Keratinocyte (primary cell): ENCODE measurements at regions not wholly inside any gene's neighbourhood (a gene's known extent, or its start where the extent isn't known, plus 50 kb on each side); places are given as distances from the start of the nearest gene placed in this dataset.

Experiments used
- DNase-seq: peaks from one replicate; pipeline ENCODE4 v3.0.0-alpha.2; 2011; ENCODE audit warnings: low read depth, missing footprints, low spot score
- FAIRE-seq: peaks from 2 replicates; lab custom pipeline; 2011; peaks lifted over from hg19 to GRCh38; lab: Jason Lieb, UNC
- H2AFZ ChIP-seq: 2 replicates; pipeline ENCODE4 v1.6.0; 2012; ENCODE audit warnings: low read length, control low read depth, inconsistent platforms; ENCODE audit not compliant: control insufficient read depth
- H3K27ac ChIP-seq: 2 replicates; pipeline ENCODE4 v1.5.1; 2011; ENCODE audit warnings: low read length; ENCODE audit not compliant: control insufficient read depth, insufficient read depth
- H3K27me3 ChIP-seq: 3 replicates; pipeline ENCODE4 v1.6.0; 2011; ENCODE audit warnings: low read length; ENCODE audit not compliant: control insufficient read depth, insufficient read depth; ENCODE audit errors: extremely low read depth
- H3K36me3 ChIP-seq, 2 experiments: 2 replicates in 1 of 2; 3 replicates in 1 of 2; pipeline ENCODE4 v1.5.1; 2011; ENCODE audit warnings: low read length in 2 of 2, mild to moderate bottlenecking in 1 of 2; ENCODE audit not compliant: control insufficient read depth in 2 of 2, insufficient read depth in 2 of 2; ENCODE audit errors: extremely low read depth in 1 of 2
- H3K4me1 ChIP-seq: 3 replicates; pipeline ENCODE4 v1.5.1; 2011; ENCODE audit warnings: low read length; ENCODE audit not compliant: control insufficient read depth, insufficient read depth; ENCODE audit errors: extremely low read depth
- H3K4me2 ChIP-seq: 3 replicates; pipeline ENCODE4 v1.6.0; 2011; ENCODE audit warnings: low read depth, low read length; ENCODE audit not compliant: control insufficient read depth, insufficient read depth; ENCODE audit errors: extremely low read depth
- H3K4me3 ChIP-seq, 3 experiments: fragments of 200-600 bp in 1 of 3; sonication (generic) in 1 of 3; 2 replicates in 2 of 3; 3 replicates in 1 of 3; pipeline ENCODE4 v1.5.1; 2011 to 2016; ENCODE audit warnings: low read length in 3 of 3, mild to moderate bottlenecking in 3 of 3, control low read depth in 2 of 3, inconsistent platforms in 1 of 3, low read depth in 1 of 3, mixed read lengths in 1 of 3, mixed run types in 1 of 3, moderate library complexity in 1 of 3; ENCODE audit not compliant: control insufficient read depth in 2 of 3, insufficient read depth in 2 of 3; ENCODE audit errors: extremely low read depth in 1 of 3
- H3K79me2 ChIP-seq: 2 replicates; pipeline ENCODE4 v1.6.0; 2012; ENCODE audit warnings: low read length; ENCODE audit not compliant: control insufficient read depth, insufficient read depth
- H3K9ac ChIP-seq: 3 replicates; pipeline ENCODE4 v1.6.0; 2011; ENCODE audit warnings: low read length; ENCODE audit not compliant: control insufficient read depth, insufficient read depth; ENCODE audit errors: extremely low read depth
- H3K9me1 ChIP-seq: 3 replicates; pipeline ENCODE4 v1.6.0; 2011; ENCODE audit warnings: low read length; ENCODE audit not compliant: control insufficient read depth, insufficient read depth; ENCODE audit errors: extremely low read depth
- H3K9me3 ChIP-seq: 2 replicates; pipeline ENCODE4 v1.5.1; 2012; ENCODE audit warnings: low read depth, low read length; ENCODE audit not compliant: control insufficient read depth
- H4K20me1 ChIP-seq: 3 replicates; pipeline ENCODE4 v1.6.0; 2011; ENCODE audit warnings: low read length; ENCODE audit not compliant: control insufficient read depth, insufficient read depth; ENCODE audit errors: extremely low read depth
- EZH2 ChIP-seq: IDR thresholded peaks from one replicate; pipeline ENCODE4 v1.6.1; 2012; ENCODE audit warnings: inconsistent platforms, mild to moderate bottlenecking, low read length, moderate library complexity
- dilution Hi-C: fragments of 300-500 bp; cut with MboI; formaldehyde crosslinking; loops from one replicate; pipeline ENCODE4 v1.7.0; 2020; ENCODE audit warnings: low sequenced_read_pairs; ENCODE audit not compliant: extremely low pct_ligation_motif_present
- TF ChIP-seq, protein P1 (sequence below), 3 experiments: IDR thresholded peaks in 1 of 3; conservative IDR thresholded peaks in 1 of 3; optimal IDR thresholded peaks in 1 of 3; 2 replicates in 2 of 3; 3 replicates in 1 of 3; pipeline versions ENCODE3 to v1.5.1; 2011; ENCODE audit warnings: low read length in 3 of 3, mild to moderate bottlenecking in 3 of 3, moderate library complexity in 2 of 3, control low read depth in 1 of 3, inconsistent platforms in 1 of 3; ENCODE audit not compliant: insufficient read depth in 2 of 3; ENCODE audit errors: extremely low read depth in 1 of 3

DNA sequence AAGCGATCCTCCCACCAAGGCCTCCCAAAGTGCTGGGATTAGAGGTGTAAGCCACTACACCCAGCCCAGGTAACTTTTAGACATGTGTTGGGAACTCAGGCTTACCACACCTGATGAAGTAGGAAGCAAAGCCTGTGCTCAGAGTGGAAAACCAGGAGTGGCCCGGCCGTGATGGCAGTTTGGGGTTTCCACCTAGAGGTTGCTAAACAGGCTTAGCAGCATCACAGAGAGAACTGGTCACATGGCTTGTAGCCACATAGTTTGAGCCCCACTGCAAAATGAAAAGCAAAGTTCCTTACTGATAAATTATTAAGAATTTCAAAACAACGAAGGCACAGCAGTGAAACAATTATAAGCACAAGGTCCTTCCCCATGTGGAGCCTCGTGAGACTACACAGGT lies 142.6 kb upstream of the CXADR start:
- H4K20me1 ChIP-seq, result no peaks in the 10 kb centered on the region
- no peaks in the 10 kb centered on the region for H3K79me2 ChIP-seq
- peak overlapping the region; percentile 72 for H2AFZ ChIP-seq
- peak overlapping the region; percentile 25 for H3K4me2 ChIP-seq
- H3K4me1 ChIP-seq, result peaks cover 25% of the 10 kb centered on the region
- peak overlapping the region; percentile 30 for H3K9ac ChIP-seq
- H3K27me3 ChIP-seq, result no peaks in the 10 kb centered on the region
- no peaks in the 10 kb centered on the region for H3K36me3 ChIP-seq
- no peak overlapping the region for H3K4me3 ChIP-seq
- no peaks in the 10 kb centered on the region for H3K9me3 ChIP-seq
- FAIRE-seq (peak; percentile 84), DNase-seq (no peak)
- TF ChIP-seq EZH2, result no peak
- TF ChIP-seq, protein P1, sequence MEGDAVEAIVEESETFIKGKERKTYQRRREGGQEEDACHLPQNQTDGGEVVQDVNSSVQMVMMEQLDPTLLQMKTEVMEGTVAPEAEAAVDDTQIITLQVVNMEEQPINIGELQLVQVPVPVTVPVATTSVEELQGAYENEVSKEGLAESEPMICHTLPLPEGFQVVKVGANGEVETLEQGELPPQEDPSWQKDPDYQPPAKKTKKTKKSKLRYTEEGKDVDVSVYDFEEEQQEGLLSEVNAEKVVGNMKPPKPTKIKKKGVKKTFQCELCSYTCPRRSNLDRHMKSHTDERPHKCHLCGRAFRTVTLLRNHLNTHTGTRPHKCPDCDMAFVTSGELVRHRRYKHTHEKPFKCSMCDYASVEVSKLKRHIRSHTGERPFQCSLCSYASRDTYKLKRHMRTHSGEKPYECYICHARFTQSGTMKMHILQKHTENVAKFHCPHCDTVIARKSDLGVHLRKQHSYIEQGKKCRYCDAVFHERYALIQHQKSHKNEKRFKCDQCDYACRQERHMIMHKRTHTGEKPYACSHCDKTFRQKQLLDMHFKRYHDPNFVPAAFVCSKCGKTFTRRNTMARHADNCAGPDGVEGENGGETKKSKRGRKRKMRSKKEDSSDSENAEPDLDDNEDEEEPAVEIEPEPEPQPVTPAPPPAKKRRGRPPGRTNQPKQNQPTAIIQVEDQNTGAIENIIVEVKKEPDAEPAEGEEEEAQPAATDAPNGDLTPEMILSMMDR (optimal IDR thresholded peaks at IDR 0.05 in 1 of 3, IDR thresholded peaks at IDR 0.05 in 1 of 3, conservative IDR thresholded peaks at IDR 0.05 in 1 of 3; ENCODE audit: extremely low read depth in 1 of 3, insufficient read depth in 2 of 3, low read length in 3 of 3), result no peak
- peak overlapping the region; percentile 74 for H3K27ac ChIP-seq
- H3K9me1 ChIP-seq, result no peaks in the 10 kb centered on the region
- dilution Hi-C loops, result no loop called here

DNA sequence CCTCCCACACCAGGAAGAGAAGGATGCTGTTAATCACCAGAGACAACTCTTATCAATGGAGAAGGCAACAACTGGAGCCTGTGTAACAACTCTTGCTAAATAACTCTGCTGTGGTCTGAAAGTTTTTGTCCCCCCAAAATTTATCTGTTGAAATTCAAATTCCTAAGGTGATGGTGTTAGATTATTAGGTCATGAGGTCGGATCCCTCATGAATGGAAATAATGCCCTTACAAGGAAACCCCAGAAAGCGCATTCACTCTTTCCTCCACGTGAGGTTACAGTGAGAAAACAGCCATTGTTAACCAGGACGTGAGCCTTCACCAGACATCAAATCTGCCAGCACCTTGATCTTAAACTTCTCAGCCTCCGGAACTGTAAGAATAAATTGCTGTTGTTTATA lies 141.9 kb upstream of the CXADR start:
- Histone ChIP-seq H3K36me3 (no peaks in the 10 kb centered on the region), H3K27ac (peak overlapping the region; percentile 74), H3K4me3 (peak overlapping the region in 1 of 3 experiments; percentile 18), H3K9me1 (no peaks in the 10 kb centered on the region), H3K9ac (peak overlapping the region; percentile 50), H3K79me2 (no peaks in the 10 kb centered on the region), H3K9me3 (no peaks in the 10 kb centered on the region), H3K4me1 (peaks cover 25% of the 10 kb centered on the region), H4K20me1 (no peaks in the 10 kb centered on the region), H3K4me2 (peak overlapping the region; percentile 74), H2AFZ (peak overlapping the region; percentile 81), H3K27me3 (no peaks in the 10 kb centered on the region)
- DNase-seq, result no peak
- FAIRE-seq, result peak; percentile 69
- dilution Hi-C loops, result no loop called here
- TF ChIP-seq, protein P1 (optimal IDR thresholded peaks at IDR 0.05 in 1 of 3, IDR thresholded peaks at IDR 0.05 in 1 of 3, conservative IDR thresholded peaks at IDR 0.05 in 1 of 3; ENCODE audit: extremely low read depth in 1 of 3, insufficient read depth in 2 of 3, low read length in 3 of 3), result no peak
- TF ChIP-seq EZH2, result no peak
